Smooth muscle cell (in vitro differentiated cells): ENCODE measurements at regions not wholly inside any gene's neighbourhood (a gene's known extent, or its start where the extent isn't known, plus 50 kb on each side); places are given as distances from the start of the nearest gene placed in this dataset.

Source experiments
- DNase-seq: peaks from one replicate; lab custom pipeline; 2025; ENCODE audit not compliant: unreplicated experiment; lab: John Stamatoyannopoulos, UW
- H2AFZ ChIP-seq: fragments of 200-600 bp; sonication (generic); 2 replicates; pipeline ENCODE4 v1.6.0; 2016; ENCODE audit warnings: antibody characterized with exemption, low read depth, mild to moderate bottlenecking
- H3F3A ChIP-seq: fragments of 200-600 bp; sonication (generic); 2 replicates; pipeline ENCODE4 v1.6.0; 2017; ENCODE audit warnings: antibody characterized with exemption, low read depth
- H3K27ac ChIP-seq: fragments of 200-600 bp; sonication (generic); 2 replicates; pipeline ENCODE4 v1.5.1; 2016; ENCODE audit warnings: low read depth, mild to moderate bottlenecking
- H3K27me3 ChIP-seq: fragments of 200-600 bp; sonication (generic); 2 replicates; pipeline ENCODE4 v1.6.1; 2016; ENCODE audit warnings: low read depth, mild to moderate bottlenecking
- H3K36me3 ChIP-seq: fragments of 200-600 bp; sonication (generic); 2 replicates; pipeline ENCODE4 v1.5.1; 2016; ENCODE audit warnings: low read depth
- H3K4me1 ChIP-seq: fragments of 200-600 bp; sonication (generic); 2 replicates; pipeline ENCODE4 v1.5.1; 2016; ENCODE audit warnings: low read depth
- H3K4me2 ChIP-seq: fragments of 200-600 bp; sonication (generic); 2 replicates; pipeline ENCODE4 v1.6.0; 2016; ENCODE audit warnings: mild to moderate bottlenecking
- H3K4me3 ChIP-seq: fragments of 200-600 bp; sonication (generic); 2 replicates; pipeline ENCODE4 v1.5.1; 2016; ENCODE audit warnings: mild to moderate bottlenecking
- H3K79me2 ChIP-seq: fragments of 200-600 bp; sonication (generic); 2 replicates; pipeline ENCODE4 v1.6.0; 2016; ENCODE audit warnings: low read depth, mild to moderate bottlenecking
- H3K9ac ChIP-seq: fragments of 200-600 bp; sonication (generic); 2 replicates; pipeline ENCODE4 v1.6.0; 2016; ENCODE audit warnings: low read depth
- H3K9me3 ChIP-seq: fragments of 200-600 bp; sonication (generic); replicated peaks from 2 replicates; pipeline ENCODE4 v1.5.1; 2016; ENCODE audit warnings: low read depth
- H4K20me1 ChIP-seq: fragments of 200-600 bp; sonication (generic); 2 replicates; pipeline ENCODE4 v1.6.0; 2016; ENCODE audit warnings: low read depth
- WGBS: methylation state at CpG from one replicate; pipeline ENCODE4 v1.1.7; 2016; ENCODE audit warnings: low lambda C conversion rate; 5-methylcytosine and 5-hydroxymethylcytosine counted together
- TF ChIP-seq, protein P1 (sequence below): fragments of 200-600 bp; sonication (generic); IDR thresholded peaks from 2 replicates; pipeline ENCODE4 v1.5.1; 2017; ENCODE audit warnings: borderline replicate concordance, mild to moderate bottlenecking, antibody characterized with exemption; ENCODE audit not compliant: insufficient read depth, poor library complexity, severe bottlenecking

DNA sequence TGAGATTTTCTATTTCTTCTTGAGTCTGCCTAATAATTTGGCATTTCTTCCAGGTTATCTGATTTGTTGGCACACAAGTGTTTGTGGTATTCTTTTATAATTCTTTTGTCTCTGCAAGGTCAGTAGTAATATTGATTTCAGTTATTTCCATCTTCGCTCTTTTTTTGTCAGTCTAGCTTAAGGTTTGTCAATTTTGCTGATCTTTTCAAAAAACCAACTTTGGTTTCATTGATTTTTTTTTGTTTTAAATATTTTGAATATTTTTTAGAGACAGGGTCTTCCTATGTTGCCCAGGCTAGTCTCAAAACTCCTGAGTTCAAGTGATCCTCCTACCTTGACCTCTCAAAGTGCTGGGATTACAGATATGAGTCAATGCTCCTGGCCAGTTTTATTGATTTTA is 162.8 kb downstream of the BARX1 start:
- H2AFZ ChIP-seq, result no peak overlapping the region
- H3K36me3 ChIP-seq, result no peaks in the 10 kb centered on the region
- H3F3A ChIP-seq, result no peaks in the 10 kb centered on the region
- H3K4me1 ChIP-seq, result peaks cover 8% of the 10 kb centered on the region
- no peak overlapping the region for H3K27ac ChIP-seq
- 97% methylated on average over 1 of the region's 1 CpG for WGBS
- no peaks in the 10 kb centered on the region for H3K79me2 ChIP-seq
- no peak overlapping the region for H3K9ac ChIP-seq
- H3K9me3 ChIP-seq, result no peaks in the 10 kb centered on the region
- TF ChIP-seq, protein P1, sequence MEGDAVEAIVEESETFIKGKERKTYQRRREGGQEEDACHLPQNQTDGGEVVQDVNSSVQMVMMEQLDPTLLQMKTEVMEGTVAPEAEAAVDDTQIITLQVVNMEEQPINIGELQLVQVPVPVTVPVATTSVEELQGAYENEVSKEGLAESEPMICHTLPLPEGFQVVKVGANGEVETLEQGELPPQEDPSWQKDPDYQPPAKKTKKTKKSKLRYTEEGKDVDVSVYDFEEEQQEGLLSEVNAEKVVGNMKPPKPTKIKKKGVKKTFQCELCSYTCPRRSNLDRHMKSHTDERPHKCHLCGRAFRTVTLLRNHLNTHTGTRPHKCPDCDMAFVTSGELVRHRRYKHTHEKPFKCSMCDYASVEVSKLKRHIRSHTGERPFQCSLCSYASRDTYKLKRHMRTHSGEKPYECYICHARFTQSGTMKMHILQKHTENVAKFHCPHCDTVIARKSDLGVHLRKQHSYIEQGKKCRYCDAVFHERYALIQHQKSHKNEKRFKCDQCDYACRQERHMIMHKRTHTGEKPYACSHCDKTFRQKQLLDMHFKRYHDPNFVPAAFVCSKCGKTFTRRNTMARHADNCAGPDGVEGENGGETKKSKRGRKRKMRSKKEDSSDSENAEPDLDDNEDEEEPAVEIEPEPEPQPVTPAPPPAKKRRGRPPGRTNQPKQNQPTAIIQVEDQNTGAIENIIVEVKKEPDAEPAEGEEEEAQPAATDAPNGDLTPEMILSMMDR, result no peak
- H3K4me3 ChIP-seq, result no peak overlapping the region
- H3K27me3 ChIP-seq, result no peaks in the 10 kb centered on the region
- no peak for DNase-seq
- no peaks in the 10 kb centered on the region for H4K20me1 ChIP-seq
- H3K4me2 ChIP-seq, result no peak overlapping the region

DNA sequence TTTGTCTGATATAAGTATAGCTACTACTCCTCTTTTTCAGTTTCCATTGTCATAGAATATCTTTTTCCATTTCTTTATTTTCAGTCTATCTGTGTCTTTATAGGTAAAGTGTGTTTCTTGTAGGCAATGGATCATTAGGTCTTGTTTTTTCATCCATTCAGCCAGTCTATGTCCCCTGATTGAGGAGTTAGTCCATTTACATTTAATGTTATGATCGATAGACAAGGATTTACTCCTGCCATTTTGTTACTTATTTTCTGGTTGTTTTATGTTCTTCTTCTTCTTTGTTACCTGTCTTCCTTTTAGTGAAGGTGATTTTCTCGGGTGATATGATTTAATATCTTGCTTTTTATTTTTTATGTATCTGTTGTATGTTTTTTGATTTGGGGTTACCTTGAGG is 169.0 kb downstream of the BARX1 start:
- no peak for DNase-seq
- Histone ChIP-seq H3K4me3 (no peak overlapping the region), H3K79me2 (no peaks in the 10 kb centered on the region), H3K36me3 (no peaks in the 10 kb centered on the region), H4K20me1 (no peaks in the 10 kb centered on the region), H3K27me3 (no peaks in the 10 kb centered on the region), H3K4me2 (no peak overlapping the region), H3K27ac (no peak overlapping the region), H3F3A (no peaks in the 10 kb centered on the region), H3K9ac (no peak overlapping the region), H2AFZ (no peak overlapping the region), H3K9me3 (no peaks in the 10 kb centered on the region), H3K4me1 (no peaks in the 10 kb centered on the region)
- 87% methylated on average over 2 of the region's 2 CpGs for WGBS
- TF ChIP-seq, protein P1, result no peak

DNA sequence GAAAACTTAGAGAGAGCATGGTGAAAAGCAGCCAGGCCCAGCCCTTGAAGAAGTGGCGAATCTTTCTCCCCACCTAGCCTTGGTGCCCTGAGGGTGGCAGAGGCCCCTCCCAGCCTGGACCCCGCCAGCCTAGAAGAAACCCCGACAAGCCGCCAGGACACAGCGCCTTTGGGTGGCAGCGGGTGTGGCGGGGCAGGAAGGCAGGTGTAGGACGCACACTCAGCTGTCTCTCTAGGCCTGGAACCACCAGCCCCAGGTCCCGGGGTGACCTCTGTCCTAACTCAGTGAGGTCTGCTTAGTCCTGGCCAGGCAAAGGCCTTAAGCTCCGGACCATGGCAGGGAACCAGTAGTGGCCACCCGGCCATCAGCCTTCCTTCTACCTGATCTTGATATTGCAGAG is 178.3 kb downstream of the BARX1 start:
- Histone ChIP-seq H4K20me1 (no peaks in the 10 kb centered on the region), H3K4me3 (no peak overlapping the region), H3K79me2 (no peaks in the 10 kb centered on the region), H3K27ac (no peak overlapping the region), H2AFZ (no peak overlapping the region), H3K9me3 (no peaks in the 10 kb centered on the region), H3K36me3 (no peaks in the 10 kb centered on the region), H3K9ac (no peak overlapping the region), H3K4me2 (no peak overlapping the region), H3F3A (no peaks in the 10 kb centered on the region), H3K4me1 (no peaks in the 10 kb centered on the region), H3K27me3 (no peaks in the 10 kb centered on the region)
- WGBS, result 92% methylated on average over 11 of the region's 11 CpGs
- TF ChIP-seq, protein P1, result no peak
- DNase-seq, result no peak

- H3K27ac ChIP-seq, result no peak overlapping the region
- H4K20me1 ChIP-seq, result no peaks in the 10 kb centered on the region
- no peaks in the 10 kb centered on the region for H3F3A ChIP-seq
- no peak overlapping the region for H2AFZ ChIP-seq
- WGBS, result 93% methylated on average over 1 of the region's 1 CpG
- H3K4me3 ChIP-seq, result no peak overlapping the region
- no peaks in the 10 kb centered on the region for H3K79me2 ChIP-seq
- no peak overlapping the region for H3K4me2 ChIP-seq
- no peaks in the 10 kb centered on the region for H3K36me3 ChIP-seq
- TF ChIP-seq, protein P1, result no peak
- no peaks in the 10 kb centered on the region for H3K4me1 ChIP-seq
- DNase-seq, result no peak
- H3K9me3 ChIP-seq, result no peaks in the 10 kb centered on the region
- no peak overlapping the region for H3K9ac ChIP-seq
- no peaks in the 10 kb centered on the region for H3K27me3 ChIP-seq
Measured at GRCh38 chr9:93776256-93776655, 178.9 kb downstream of the BARX1 start.
